ENCODE measurements at regions not wholly inside any gene's neighbourhood (a gene's known extent, or its start where the extent isn't known, plus 50 kb on each side); places are given as distances from the start of the nearest gene placed in this dataset.

DNA sequence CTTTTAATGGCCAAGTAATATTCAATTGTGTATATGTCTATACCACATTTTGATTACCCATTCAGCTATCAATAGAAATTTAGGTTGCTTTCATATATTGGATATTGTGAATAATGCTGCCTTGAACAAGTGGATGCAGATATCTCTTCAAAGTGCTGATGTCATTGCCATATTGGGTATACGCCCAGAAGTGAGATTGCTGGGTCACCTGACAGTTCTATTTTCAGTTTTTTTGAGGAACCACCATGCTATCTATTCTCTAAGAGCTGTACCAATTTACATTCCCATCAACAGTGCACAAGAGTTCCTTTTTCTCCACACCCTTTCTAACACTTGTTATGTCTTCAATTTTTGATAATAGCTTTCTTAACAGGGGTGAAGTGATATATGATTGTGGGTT is 306.9 kb downstream of the ZNF516 start:
- DNase-seq (ENCODE audit: low read depth, low spot score) = no peak
- in situ Hi-C loops (cut with HindIII; ENCODE audit: low sequenced_read_pairs) = no loop called here
- no peak overlapping the region for H3K4me3 ChIP-seq (ENCODE audit: low read depth, low read length)
- TF ChIP-seq, protein P1, sequence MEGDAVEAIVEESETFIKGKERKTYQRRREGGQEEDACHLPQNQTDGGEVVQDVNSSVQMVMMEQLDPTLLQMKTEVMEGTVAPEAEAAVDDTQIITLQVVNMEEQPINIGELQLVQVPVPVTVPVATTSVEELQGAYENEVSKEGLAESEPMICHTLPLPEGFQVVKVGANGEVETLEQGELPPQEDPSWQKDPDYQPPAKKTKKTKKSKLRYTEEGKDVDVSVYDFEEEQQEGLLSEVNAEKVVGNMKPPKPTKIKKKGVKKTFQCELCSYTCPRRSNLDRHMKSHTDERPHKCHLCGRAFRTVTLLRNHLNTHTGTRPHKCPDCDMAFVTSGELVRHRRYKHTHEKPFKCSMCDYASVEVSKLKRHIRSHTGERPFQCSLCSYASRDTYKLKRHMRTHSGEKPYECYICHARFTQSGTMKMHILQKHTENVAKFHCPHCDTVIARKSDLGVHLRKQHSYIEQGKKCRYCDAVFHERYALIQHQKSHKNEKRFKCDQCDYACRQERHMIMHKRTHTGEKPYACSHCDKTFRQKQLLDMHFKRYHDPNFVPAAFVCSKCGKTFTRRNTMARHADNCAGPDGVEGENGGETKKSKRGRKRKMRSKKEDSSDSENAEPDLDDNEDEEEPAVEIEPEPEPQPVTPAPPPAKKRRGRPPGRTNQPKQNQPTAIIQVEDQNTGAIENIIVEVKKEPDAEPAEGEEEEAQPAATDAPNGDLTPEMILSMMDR (IDR thresholded peaks at IDR 0.05; ENCODE audit: low read depth, low read length) = no peak

DNA sequence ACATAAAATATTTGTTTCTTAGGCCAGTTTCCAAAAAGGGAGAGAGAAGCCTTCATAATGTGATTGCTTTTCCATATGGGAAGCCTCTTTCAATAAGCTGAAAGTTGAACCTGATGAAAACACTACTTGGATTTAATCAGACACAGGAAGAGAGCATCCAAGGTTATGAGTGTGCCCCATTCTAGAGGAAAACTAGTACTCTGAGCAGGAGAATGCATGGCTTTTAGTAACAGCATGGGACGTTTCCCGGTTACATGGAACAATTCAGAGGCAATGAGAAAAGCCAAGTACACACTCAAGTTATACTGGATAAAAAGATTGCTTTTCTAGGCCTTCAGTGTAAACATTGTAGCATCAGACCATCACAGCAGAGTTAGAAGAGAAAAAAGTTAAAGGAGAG is 315.8 kb downstream of the ZNF516 start:
- no peak overlapping the region for H3K4me3 ChIP-seq (ENCODE audit: low read depth, low read length)
- in situ Hi-C loops (cut with HindIII; ENCODE audit: low sequenced_read_pairs) = no loop called here
- TF ChIP-seq, protein P1 (IDR thresholded peaks at IDR 0.05; ENCODE audit: low read depth, low read length) = no peak
- no peak for DNase-seq (ENCODE audit: low read depth, low spot score)

DNA sequence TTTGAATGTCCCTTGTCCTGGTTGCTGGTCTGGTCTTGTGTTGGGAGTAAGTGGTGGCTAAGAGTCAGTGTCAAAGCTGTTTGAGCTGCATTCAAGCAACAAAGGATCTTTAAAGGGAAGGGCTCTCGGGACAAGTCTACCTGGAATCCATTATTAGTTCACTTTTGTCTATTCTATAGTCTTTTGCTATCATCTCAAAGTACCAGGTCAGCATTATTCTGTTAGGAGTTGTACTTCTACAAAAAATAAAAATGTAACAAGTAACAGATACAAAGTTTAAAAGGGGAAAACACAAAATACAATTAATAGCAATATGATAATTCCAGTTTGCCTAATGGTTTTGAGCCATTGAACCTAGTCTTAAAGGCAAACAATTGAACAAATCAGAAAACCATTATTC is 317.9 kb downstream of the ZNF516 start:
- TF ChIP-seq, protein P1 (IDR thresholded peaks at IDR 0.05; ENCODE audit: low read depth, low read length) = no peak
- no peak overlapping the region for H3K4me3 ChIP-seq (ENCODE audit: low read depth, low read length)
- in situ Hi-C loops (cut with HindIII; ENCODE audit: low sequenced_read_pairs) = no loop called here
- no peak for DNase-seq (ENCODE audit: low read depth, low spot score)

DNA sequence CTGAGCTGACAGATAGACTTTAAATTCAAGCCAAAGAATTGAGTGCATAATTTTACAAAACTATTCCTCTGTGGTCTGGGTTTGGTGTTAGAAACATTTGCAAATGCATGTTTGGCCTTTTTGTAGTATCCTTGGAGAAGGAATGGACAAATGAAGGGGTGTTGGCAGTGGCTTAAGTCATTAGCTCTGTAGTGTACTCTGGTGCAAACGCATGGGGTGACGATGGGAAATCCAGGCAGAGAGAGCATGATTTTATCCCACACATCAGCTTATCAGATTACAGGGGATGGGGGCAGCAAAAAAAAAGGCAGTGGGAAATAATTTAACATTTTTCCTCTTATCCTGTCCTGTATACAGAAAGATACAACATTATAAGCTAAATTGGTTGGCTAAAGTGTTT is 320.6 kb downstream of the ZNF516 start:
- DNase-seq (ENCODE audit: low read depth, low spot score) = no peak
- in situ Hi-C loops (cut with HindIII; ENCODE audit: low sequenced_read_pairs) = no loop called here
- TF ChIP-seq, protein P1 (IDR thresholded peaks at IDR 0.05; ENCODE audit: low read depth, low read length) = no peak
- H3K4me3 ChIP-seq (ENCODE audit: low read depth, low read length) = no peak overlapping the region

DNA sequence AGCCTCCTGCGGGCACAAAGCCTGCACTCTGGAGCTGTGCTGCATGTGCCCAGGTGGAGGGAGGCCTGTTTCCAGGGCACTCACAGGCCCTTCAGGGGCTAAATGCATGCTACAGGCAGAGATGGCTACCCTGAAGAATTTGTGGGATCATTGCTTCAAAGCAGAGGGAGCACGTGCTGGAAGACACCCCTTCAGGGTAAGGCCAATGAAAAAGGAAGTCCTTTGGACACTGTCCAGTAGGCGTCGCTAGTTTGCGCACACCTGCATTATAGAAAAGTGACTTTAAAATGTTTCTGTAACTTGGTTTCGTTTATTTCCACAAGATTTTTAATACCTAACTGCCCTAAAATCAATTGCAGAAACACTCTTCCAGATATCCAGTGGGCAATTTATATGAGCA is 325.3 kb downstream of the ZNF516 start:
- no peak for DNase-seq (ENCODE audit: low read depth, low spot score)
- no peak overlapping the region for H3K4me3 ChIP-seq (ENCODE audit: low read depth, low read length)
- in situ Hi-C loops (cut with HindIII; ENCODE audit: low sequenced_read_pairs) = no loop called here
- TF ChIP-seq, protein P1 (IDR thresholded peaks at IDR 0.05; ENCODE audit: low read depth, low read length) = no peak

DNA sequence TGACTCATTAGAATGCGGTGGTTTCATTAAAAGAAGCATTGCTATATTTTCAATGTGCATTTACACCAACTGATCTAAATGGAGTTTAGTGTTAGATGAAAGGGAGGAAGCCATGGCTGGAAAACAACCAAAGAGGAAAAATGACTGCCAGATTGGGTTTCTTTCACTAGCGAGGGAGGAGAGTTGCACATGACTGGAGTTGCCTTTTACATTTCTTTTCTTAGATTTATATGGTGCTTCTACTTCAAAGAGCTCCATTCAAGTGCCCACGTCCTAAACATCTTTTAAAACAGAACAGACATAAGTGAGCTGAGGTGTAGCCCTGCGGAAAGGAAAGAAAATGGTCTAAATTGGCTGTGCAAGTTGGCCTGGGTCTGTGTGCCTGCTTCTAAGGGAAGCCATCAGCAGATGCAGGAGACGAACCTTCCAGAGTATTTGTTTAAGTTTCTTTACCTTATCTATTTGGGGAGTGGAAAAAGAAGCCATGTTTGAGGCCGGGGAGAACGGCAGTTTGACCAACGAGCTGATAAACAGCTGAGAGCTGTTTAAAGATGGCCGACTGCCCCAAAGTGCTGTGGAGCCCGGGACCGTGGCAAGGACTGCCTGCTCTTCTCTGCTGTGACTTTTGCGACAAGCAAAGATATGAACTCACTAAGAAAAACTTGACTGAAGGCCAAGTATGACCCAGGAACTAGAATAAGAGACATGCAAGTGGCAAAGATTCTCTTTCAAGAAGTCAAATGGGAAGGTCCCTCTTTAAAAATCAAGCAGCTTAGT is 327.0 kb downstream of the ZNF516 start:
- DNase-seq (ENCODE audit: low read depth, low spot score) = no peak
- TF ChIP-seq, protein P1 (IDR thresholded peaks at IDR 0.05; ENCODE audit: low read depth, low read length) = no peak
- in situ Hi-C loops (cut with HindIII; ENCODE audit: low sequenced_read_pairs) = no loop called here
- H3K4me3 ChIP-seq (ENCODE audit: low read depth, low read length) = no peak overlapping the region
